ENCODE measurements at regions not wholly inside any gene's neighbourhood (a gene's known extent, or its start where the extent isn't known, plus 50 kb on each side); places are given as distances from the start of the nearest gene placed in this dataset.

DNA sequence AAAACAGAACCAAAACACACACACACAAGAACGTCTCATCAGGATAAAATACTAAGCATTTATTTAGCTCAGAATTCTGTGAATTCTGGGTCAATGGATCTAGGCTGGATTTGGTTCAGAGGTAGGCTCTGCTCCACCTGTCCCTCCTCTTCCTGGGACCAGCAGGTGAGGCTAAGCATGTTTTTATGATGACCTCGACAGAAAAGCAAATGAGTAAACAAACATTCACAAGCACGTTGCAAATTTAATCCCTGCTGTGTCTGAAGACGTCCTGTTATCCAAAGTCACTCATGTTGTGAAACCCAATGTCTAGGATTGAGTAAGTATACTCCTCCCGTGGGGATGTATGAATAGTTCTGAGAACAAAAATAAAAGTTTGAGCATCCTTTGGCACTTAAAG, 371.4 kb upstream of the TECRL start:
- Histone ChIP-seq H3K4me1 (peaks cover 9% of the 10 kb centered on the region in 2 donors), H3K27ac (no peak overlapping the region), H3K9me3 (no peaks in the 10 kb centered on the region), H3K4me3 (replicated peaks in 1 of 3) (no peak overlapping the region), H3K36me3 (no peaks in the 10 kb centered on the region), H3K27me3 (no peaks in the 10 kb centered on the region)
- DNase-seq: no peak
- intact Hi-C loops (cut with DNase I): no loop called here
- 31 to 37% methylated on average over 5 of the region's 5 CpGs for WGBS, 2 donors
- TF ChIP-seq POLR2A (IDR thresholded peaks at IDR 0.05): no peak
- TF ChIP-seq, protein P1, sequence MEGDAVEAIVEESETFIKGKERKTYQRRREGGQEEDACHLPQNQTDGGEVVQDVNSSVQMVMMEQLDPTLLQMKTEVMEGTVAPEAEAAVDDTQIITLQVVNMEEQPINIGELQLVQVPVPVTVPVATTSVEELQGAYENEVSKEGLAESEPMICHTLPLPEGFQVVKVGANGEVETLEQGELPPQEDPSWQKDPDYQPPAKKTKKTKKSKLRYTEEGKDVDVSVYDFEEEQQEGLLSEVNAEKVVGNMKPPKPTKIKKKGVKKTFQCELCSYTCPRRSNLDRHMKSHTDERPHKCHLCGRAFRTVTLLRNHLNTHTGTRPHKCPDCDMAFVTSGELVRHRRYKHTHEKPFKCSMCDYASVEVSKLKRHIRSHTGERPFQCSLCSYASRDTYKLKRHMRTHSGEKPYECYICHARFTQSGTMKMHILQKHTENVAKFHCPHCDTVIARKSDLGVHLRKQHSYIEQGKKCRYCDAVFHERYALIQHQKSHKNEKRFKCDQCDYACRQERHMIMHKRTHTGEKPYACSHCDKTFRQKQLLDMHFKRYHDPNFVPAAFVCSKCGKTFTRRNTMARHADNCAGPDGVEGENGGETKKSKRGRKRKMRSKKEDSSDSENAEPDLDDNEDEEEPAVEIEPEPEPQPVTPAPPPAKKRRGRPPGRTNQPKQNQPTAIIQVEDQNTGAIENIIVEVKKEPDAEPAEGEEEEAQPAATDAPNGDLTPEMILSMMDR (IDR thresholded peaks at IDR 0.05): no peak

DNA sequence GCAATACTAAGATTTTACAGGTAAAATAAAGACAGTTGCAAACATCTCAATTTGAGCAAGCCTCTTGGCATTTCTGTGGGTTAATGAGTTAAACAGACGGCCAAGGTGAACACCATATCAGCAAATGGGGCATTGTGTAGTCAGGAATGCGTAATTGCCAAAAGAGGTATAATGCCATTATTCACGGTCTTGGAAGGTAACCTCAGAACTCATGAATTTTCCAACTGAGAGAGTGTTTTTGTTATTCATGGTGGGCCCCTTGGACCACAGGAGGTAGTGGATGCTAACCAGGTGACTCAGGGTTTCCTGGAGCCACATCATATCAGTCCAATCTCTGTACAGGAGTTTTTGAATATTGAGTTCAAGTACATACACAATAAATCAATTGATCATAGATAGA, 368.0 kb upstream of the TECRL start:
- intact Hi-C loops (cut with DNase I): no loop called here

DNA sequence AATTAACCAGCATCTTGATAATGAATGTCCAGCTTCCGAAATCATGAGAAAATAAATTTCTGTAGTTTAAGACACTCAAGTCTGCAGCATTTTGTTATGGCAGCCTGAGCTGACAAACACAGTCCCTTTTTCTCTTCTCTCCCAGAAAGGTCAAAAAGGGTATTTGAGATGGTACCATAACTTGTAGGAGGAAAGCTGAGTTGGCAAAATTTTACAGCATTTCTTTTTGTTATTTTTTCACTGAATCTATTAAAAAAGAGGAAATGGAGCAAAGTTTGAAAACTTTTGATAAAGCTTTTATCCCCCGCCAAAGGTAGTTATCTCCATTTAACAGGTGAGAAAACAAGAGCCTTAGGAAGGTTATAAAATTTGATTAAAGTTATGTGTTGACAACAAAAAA, 367.6 kb upstream of the TECRL start:
- H3K36me3 ChIP-seq: no peaks in the 10 kb centered on the region
- no peak for DNase-seq
- WGBS, 2 donors: 91 to 93% methylated on average over 2 of the region's 2 CpGs
- no peaks in the 10 kb centered on the region for H3K4me1 ChIP-seq
- intact Hi-C loops (cut with DNase I): no loop called here
- no peaks in the 10 kb centered on the region for H3K27me3 ChIP-seq
- H3K27ac ChIP-seq: no peak overlapping the region
- no peak overlapping the region for H3K4me3 ChIP-seq (replicated peaks in 1 of 3)
- H3K9me3 ChIP-seq: no peaks in the 10 kb centered on the region
- TF ChIP-seq, protein P1 (IDR thresholded peaks at IDR 0.05): no peak
- no peak for TF ChIP-seq POLR2A (IDR thresholded peaks at IDR 0.05)

More for the DNA sequence above, 368.0 kb upstream of the TECRL start:
- Histone ChIP-seq H3K9me3 (no peaks in the 10 kb centered on the region), H3K27me3 (no peaks in the 10 kb centered on the region), H3K4me1 (no peaks in the 10 kb centered on the region), H3K36me3 (no peaks in the 10 kb centered on the region), H3K4me3 (replicated peaks in 1 of 3) (no peak overlapping the region), H3K27ac (no peak overlapping the region)
- TF ChIP-seq, protein P1 (IDR thresholded peaks at IDR 0.05): no peak
- no peak for TF ChIP-seq POLR2A (IDR thresholded peaks at IDR 0.05)
- no peak for DNase-seq
- 80 to 89% methylated on average over 3 of the region's 3 CpGs for WGBS, 2 donors

DNA sequence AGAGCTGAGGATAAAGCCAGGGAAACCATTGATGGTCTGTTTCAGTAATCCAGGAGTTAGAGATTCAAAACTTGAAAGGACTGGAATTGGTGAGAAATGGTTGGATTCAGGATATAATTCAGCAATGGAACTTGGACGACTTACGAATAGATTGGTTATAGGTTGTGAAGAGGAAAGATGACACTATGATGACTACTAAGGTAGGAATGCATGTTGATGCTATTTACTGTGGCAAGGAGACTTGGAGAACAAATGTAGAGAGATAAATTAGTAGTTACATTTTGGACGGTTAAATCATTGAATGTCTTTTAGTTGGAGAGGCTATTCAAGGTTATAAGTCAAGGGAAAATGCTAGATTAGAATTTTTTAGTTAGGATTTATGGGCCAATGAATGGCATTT, 365.4 kb upstream of the TECRL start:
- Histone ChIP-seq H3K36me3 (no peaks in the 10 kb centered on the region), H3K27me3 (no peaks in the 10 kb centered on the region), H3K27ac (no peak overlapping the region), H3K4me3 (replicated peaks in 1 of 3) (no peak overlapping the region), H3K4me1 (no peaks in the 10 kb centered on the region), H3K9me3 (no peaks in the 10 kb centered on the region)
- DNase-seq: no peak
- TF ChIP-seq POLR2A (IDR thresholded peaks at IDR 0.05): no peak
- TF ChIP-seq, protein P1 (IDR thresholded peaks at IDR 0.05): no peak
- intact Hi-C loops (cut with DNase I): no loop called here
- 88 to 95% methylated on average over 3 of the region's 3 CpGs for WGBS, 2 donors

DNA sequence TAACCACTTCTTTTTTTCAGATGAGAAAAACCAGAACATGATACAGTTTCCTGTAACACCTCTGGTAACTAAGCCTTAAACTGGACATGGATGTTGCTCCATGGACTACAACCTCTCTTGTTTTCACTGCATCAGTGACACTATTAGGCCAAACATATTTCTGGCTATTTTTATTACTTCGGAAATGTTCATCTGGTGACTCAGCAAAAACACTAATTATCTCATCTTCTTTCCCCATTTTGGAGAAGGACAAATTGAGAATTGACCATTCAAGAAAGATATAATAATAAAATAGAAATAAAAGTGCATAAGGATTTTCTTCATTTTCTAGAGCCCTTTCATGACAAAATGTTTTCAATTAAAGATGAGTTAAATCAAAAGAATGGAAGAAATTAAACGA, 361.9 kb upstream of the TECRL start:
- DNase-seq: no peak
- H3K9me3 ChIP-seq: no peaks in the 10 kb centered on the region
- 71 to 79% methylated on average over 2 of the region's 2 CpGs for WGBS, 2 donors
- TF ChIP-seq POLR2A (IDR thresholded peaks at IDR 0.05): no peak
- TF ChIP-seq, protein P1 (IDR thresholded peaks at IDR 0.05): no peak
- no peaks in the 10 kb centered on the region for H3K27me3 ChIP-seq
- no peaks in the 10 kb centered on the region for H3K36me3 ChIP-seq
- H3K27ac ChIP-seq: no peak overlapping the region
- no peaks in the 10 kb centered on the region for H3K4me1 ChIP-seq
- intact Hi-C loops (cut with DNase I): no loop called here
- H3K4me3 ChIP-seq (replicated peaks in 1 of 3): no peak overlapping the region
